ENCODE measurements at regions not wholly inside any gene's neighbourhood (a gene's known extent, or its start where the extent isn't known, plus 50 kb on each side); places are given as distances from the start of the nearest gene placed in this dataset.

DNA sequence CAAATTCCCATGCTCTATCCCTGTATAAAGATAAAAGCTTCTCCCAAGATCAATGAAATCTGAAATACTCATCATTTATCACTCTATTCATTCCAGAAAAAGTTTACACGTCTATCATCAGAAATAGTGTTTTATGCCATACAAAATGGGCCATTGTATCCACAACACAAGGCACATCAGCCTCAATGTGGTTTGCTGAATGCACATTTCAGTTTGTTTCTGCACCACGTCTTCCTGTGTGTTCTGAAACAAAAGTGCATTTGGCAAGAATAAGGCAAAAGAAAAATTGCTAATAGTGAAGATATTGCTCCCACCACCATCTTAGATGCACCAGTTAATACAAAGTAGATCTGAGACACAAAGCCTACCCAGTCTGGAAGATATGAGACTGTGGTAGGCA is 89.6 kb upstream of the ETS2 start:
- TF ChIP-seq, protein P1, sequence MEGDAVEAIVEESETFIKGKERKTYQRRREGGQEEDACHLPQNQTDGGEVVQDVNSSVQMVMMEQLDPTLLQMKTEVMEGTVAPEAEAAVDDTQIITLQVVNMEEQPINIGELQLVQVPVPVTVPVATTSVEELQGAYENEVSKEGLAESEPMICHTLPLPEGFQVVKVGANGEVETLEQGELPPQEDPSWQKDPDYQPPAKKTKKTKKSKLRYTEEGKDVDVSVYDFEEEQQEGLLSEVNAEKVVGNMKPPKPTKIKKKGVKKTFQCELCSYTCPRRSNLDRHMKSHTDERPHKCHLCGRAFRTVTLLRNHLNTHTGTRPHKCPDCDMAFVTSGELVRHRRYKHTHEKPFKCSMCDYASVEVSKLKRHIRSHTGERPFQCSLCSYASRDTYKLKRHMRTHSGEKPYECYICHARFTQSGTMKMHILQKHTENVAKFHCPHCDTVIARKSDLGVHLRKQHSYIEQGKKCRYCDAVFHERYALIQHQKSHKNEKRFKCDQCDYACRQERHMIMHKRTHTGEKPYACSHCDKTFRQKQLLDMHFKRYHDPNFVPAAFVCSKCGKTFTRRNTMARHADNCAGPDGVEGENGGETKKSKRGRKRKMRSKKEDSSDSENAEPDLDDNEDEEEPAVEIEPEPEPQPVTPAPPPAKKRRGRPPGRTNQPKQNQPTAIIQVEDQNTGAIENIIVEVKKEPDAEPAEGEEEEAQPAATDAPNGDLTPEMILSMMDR (IDR thresholded peaks at IDR 0.05; ENCODE audit: insufficient read depth, low read length, poor library complexity, severe bottlenecking), result no peak
- no peak for TF ChIP-seq EZH2phosphoT487 (conservative IDR thresholded peaks at IDR 0.05; ENCODE audit: low read length)

All from SU-DHL-6 (cell line).